HCT116 (cell line): ENCODE measurements at regions not wholly inside any gene's neighbourhood (a gene's known extent, or its start where the extent isn't known, plus 50 kb on each side); places are given as distances from the start of the nearest gene placed in this dataset.
"Not testable (repeated sequence)": the region's sequence is repeated elsewhere in the genome, so short reads cannot be mapped to it uniquely, and the experiment has no call there.

Experiments used
- ATAC-seq: fragments of 200-7000 bp; cut with Tn5 transposase; 2 replicates; pipeline ENCODE4 v1.9.1; 2020; ENCODE audit warnings: mild to moderate bottlenecking, moderate library complexity
- BruUV-seq: library from RNA; stranded (reverse); fragments of 400-500 nt; replicated peaks from 2 replicates; lab custom pipeline; 2021; lab: Mats Ljungman, UMichigan
- CTCF ChIA-PET: fragments of 300-600 bp; sonication (Branson Sonifier 250); formaldehyde crosslinking; loops from one replicate; lab custom pipeline; 2021; ENCODE audit warnings: antibody characterized with exemption; lab: Charles Lee
- POLR2A ChIA-PET: fragments of 300-600, 350-600 bp; sonication (Branson Sonifier 250); formaldehyde crosslinking; loops from one replicate; lab custom pipeline; 2021; ENCODE audit warnings: antibody characterized with exemption; lab: Charles Lee
- RAD21 ChIA-PET, 2 experiments: fragments of 300-600 bp; sonication (Branson Sonifier 250); formaldehyde crosslinking; loops; one replicate each; lab custom pipeline; 2023; ENCODE audit warnings: low total read pairs in 2 of 2; ENCODE audit not compliant: uncharacterized antibody in 2 of 2, unreplicated experiment in 2 of 2, low non-redundant PET in 1 of 2; lab: Charles Lee
- DNase-seq: peaks from one replicate; pipeline ENCODE4 v3.0.0-alpha.2; 2010; ENCODE audit warnings: low read depth, low spot score
- H2AFZ ChIP-seq: fragments of 200-600 bp; shearing (Covaris generic), sonication (generic); 2 replicates; pipeline ENCODE4 v1.6.1; 2017; ENCODE audit warnings: low read depth, mixed run types, mixed read lengths, antibody characterized with exemption, low read length; ENCODE audit not compliant: poor library complexity, severe bottlenecking
- H3K27ac ChIP-seq: 2 replicates; pipeline ENCODE4 v1.5.1; 2012; ENCODE audit warnings: low read depth, low read length
- H3K27me3 ChIP-seq: fragments of 200-600 bp; sonication (generic); 2 replicates; pipeline ENCODE4 v1.6.1; 2016; ENCODE audit warnings: mixed run types, low read length, mixed read lengths; ENCODE audit not compliant: insufficient read depth
- H3K36me3 ChIP-seq, 2 experiments: fragments of 200-500 bp in 1 of 2; fragments of 200-600 bp in 1 of 2; sonication (Bioruptor generic) in 1 of 2; sonication (generic) in 1 of 2; 2 replicates each; pipeline versions ENCODE4 v1.5.1 to v1.6.1; 2014 to 2016; ENCODE audit warnings: low read length in 2 of 2, inconsistent platforms in 1 of 2, mixed read lengths in 1 of 2, mixed run types in 1 of 2; ENCODE audit not compliant: insufficient read depth in 2 of 2, control insufficient read depth in 1 of 2
- H3K4me1 ChIP-seq, 2 experiments: fragments of 200-600 bp in 1 of 2; sonication (generic) in 1 of 2; 2 replicates each; pipeline versions ENCODE4 v1.5.1 to v1.6.1; 2012 to 2017; ENCODE audit warnings: low read length in 2 of 2, inconsistent platforms in 1 of 2, mild to moderate bottlenecking in 1 of 2, mixed read lengths in 1 of 2, mixed run types in 1 of 2, moderate library complexity in 1 of 2; ENCODE audit not compliant: insufficient read depth in 2 of 2, control insufficient read depth in 1 of 2
- H3K4me2 ChIP-seq: fragments of 200-600 bp; sonication (generic); 2 replicates; pipeline ENCODE4 v1.6.1; 2017; ENCODE audit warnings: mixed run types, low read length, mixed read lengths
- H3K4me3 ChIP-seq, 2 experiments: fragments of 200-600 bp in 1 of 2; sonication (generic) in 1 of 2; replicated peaks in 1 of 2; 2 replicates each; pipeline ENCODE4 v1.5.1; 2011 to 2016; ENCODE audit warnings: low read length in 2 of 2, control low read depth in 1 of 2, low read depth in 1 of 2, mild to moderate bottlenecking in 1 of 2, mixed read lengths in 1 of 2, mixed run types in 1 of 2
- H3K79me2 ChIP-seq: fragments of 200-600 bp; sonication (generic); 2 replicates; pipeline ENCODE4 v1.6.1; 2017; ENCODE audit warnings: mild to moderate bottlenecking, mixed run types, low read length, moderate library complexity, mixed read lengths; ENCODE audit not compliant: insufficient read depth
- H3K9ac ChIP-seq: fragments of 200-600 bp; sonication (generic); 2 replicates; pipeline ENCODE4 v1.6.1; 2016; ENCODE audit warnings: low read length, mixed read lengths
- H3K9me2 ChIP-seq: fragments of 200-600 bp; sonication (generic), shearing (Covaris generic); 2 replicates; pipeline ENCODE4 v1.6.1; 2017; ENCODE audit warnings: mixed run types, mild to moderate bottlenecking, moderate library complexity; ENCODE audit not compliant: insufficient read depth
- H3K9me3 ChIP-seq, 2 experiments: fragments of 200-500 bp in 1 of 2; fragments of 200-600 bp in 1 of 2; sonication (Bioruptor generic) in 1 of 2; sonication (generic) in 1 of 2; 2 replicates each; pipeline ENCODE4 v1.6.1; 2014 to 2017; ENCODE audit warnings: low read length in 2 of 2, mixed read lengths in 2 of 2, inconsistent platforms in 1 of 2, low read depth in 1 of 2, mild to moderate bottlenecking in 1 of 2, mixed run types in 1 of 2, moderate library complexity in 1 of 2; ENCODE audit not compliant: control insufficient read depth in 1 of 2, insufficient read depth in 1 of 2
- H4K20me1 ChIP-seq: fragments of 200-600 bp; sonication (generic), shearing (Covaris generic); 2 replicates; pipeline ENCODE4 v1.6.1; 2017; ENCODE audit warnings: mixed run types, mild to moderate bottlenecking, moderate library complexity; ENCODE audit not compliant: insufficient read depth
- CBX3 ChIP-seq: IDR thresholded peaks from 2 replicates; pipeline ENCODE4 v1.6.1; 2012; ENCODE audit warnings: low read depth
- EGR1 ChIP-seq: IDR thresholded peaks from 2 replicates; pipeline ENCODE4 v1.6.1; 2012; ENCODE audit warnings: low read depth
- EZH2 ChIP-seq: fragments of 200-600 bp; sonication (generic); IDR thresholded peaks from 2 replicates; pipeline ENCODE4 v1.6.1; 2017; ENCODE audit warnings: antibody characterized with exemption, mixed run types
- JUND ChIP-seq: IDR thresholded peaks from 2 replicates; pipeline ENCODE4 v1.6.1; 2012
- POLR2A ChIP-seq: IDR thresholded peaks from 2 replicates; pipeline ENCODE4 v1.7.0; 2011; ENCODE audit warnings: borderline replicate concordance; ENCODE audit not compliant: insufficient read depth, insufficient read length; ENCODE audit errors: extremely low read depth
- POLR2AphosphoS5 ChIP-seq: IDR thresholded peaks from 2 replicates; pipeline ENCODE4 v1.6.1; 2011; ENCODE audit warnings: mild to moderate bottlenecking, low read depth, low read length, moderate library complexity
- SP1 ChIP-seq: IDR thresholded peaks from 2 replicates; pipeline ENCODE4 v1.6.1; 2012; ENCODE audit warnings: low read depth
- intact Hi-C: fragments of 100-400 bp; cut with micrococcal nuclease; formaldehyde crosslinking; loops from 2 replicates; pipeline ENCODE4 v1.10.0; 2022
- TF ChIP-seq, protein P1 (sequence below): IDR thresholded peaks from 2 replicates; pipeline ENCODE4 v1.6.1; 2012

DNA sequence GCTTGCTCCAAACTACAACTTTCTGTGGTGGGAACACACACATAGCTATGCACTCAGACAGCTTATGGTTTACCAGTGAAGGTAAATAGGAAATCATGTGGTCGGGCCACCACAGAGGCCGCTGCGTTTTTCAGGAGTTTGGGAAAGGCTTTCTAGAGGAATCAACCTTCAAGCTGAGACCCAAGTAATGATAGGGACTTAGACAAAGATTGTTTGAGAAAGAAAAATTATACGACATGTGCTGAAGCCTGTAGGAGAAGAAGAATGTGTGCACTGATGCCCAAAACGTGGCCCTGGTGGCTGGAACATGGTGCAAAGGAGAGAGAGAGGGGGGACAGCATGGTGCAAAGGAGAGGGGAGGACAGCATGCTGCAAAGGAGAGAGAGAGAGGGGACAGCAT lies 61.2 kb upstream of the VIPR2 start:
- ATAC-seq (no peak), DNase-seq (no peak)
- H3K79me2 ChIP-seq: no peaks in the 10 kb centered on the region
- H3K4me2 ChIP-seq: no peak overlapping the region
- TF ChIP-seq POLR2AphosphoS5 (no peak), SP1 (no peak), EZH2 (no peak), CBX3 (no peak)
- TF ChIP-seq, protein P1, sequence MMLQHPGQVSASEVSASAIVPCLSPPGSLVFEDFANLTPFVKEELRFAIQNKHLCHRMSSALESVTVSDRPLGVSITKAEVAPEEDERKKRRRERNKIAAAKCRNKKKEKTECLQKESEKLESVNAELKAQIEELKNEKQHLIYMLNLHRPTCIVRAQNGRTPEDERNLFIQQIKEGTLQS: no peak
- TF ChIP-seq, all 23 proteins: peak for 0
- H2AFZ ChIP-seq: no peak overlapping the region
- no peaks in the 10 kb centered on the region for H3K4me1 ChIP-seq
- ChIA-PET RAD21 (no interaction called here), CTCF (no interaction called here), POLR2A (no interaction called here)
- no TSS peak for BruUV-seq
- no peaks in the 10 kb centered on the region for H3K36me3 ChIP-seq
- intact Hi-C loops: no loop called here
- peaks cover 6% of the 10 kb centered on the region for H3K27me3 ChIP-seq
- H3K27ac ChIP-seq: no peak overlapping the region
- H3K9me2 ChIP-seq: no peaks in the 10 kb centered on the region
- H3K4me3 ChIP-seq: no peak overlapping the region
- no peaks in the 10 kb centered on the region for H3K9me3 ChIP-seq
- no peaks in the 10 kb centered on the region for H4K20me1 ChIP-seq
- H3K9ac ChIP-seq: no peak overlapping the region

DNA sequence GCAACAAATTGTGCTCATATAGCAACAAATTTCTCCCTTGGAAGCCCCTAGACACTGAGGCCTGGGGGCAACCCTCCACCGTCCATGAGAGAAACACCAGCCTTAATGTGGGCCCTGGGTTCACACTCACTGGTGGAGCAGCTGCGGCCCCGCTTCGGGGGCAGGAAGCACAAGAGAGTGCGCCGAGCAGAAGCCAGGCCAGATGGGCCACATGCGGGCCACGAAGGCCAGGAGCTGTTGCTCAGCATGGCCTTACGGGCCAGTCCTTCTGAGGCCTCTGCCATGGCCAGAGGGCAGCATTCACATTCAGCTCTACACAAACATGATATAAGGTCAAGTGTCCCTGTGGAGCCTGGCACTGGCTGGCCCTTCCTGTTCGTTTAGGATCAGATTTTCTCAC lies 60.0 kb upstream of the VIPR2 start:
- H3K4me3 ChIP-seq: no peak overlapping the region
- no peak overlapping the region for H3K9ac ChIP-seq
- no peaks in the 10 kb centered on the region for H4K20me1 ChIP-seq
- RAD21 ChIA-PET: no interaction called here
- BruUV-seq: no TSS peak
- H3K36me3 ChIP-seq: no peaks in the 10 kb centered on the region
- no peak for TF ChIP-seq POLR2A
- no peak for TF ChIP-seq EGR1
- no peak for TF ChIP-seq JUND
- TF ChIP-seq, all 23 proteins: peak for 0
- CTCF ChIA-PET: no interaction called here
- Histone ChIP-seq H3K27ac (no peak overlapping the region), H3K4me1 (no peaks in the 10 kb centered on the region), H2AFZ (no peak overlapping the region), H3K9me2 (no peaks in the 10 kb centered on the region), H3K9me3 (no peaks in the 10 kb centered on the region), H3K27me3 (peaks cover 6% of the 10 kb centered on the region), H3K79me2 (no peaks in the 10 kb centered on the region), H3K4me2 (no peak overlapping the region)
- intact Hi-C loops: no loop called here
- DNase-seq (no peak), ATAC-seq (no peak)
- POLR2A ChIA-PET: no interaction called here

DNA sequence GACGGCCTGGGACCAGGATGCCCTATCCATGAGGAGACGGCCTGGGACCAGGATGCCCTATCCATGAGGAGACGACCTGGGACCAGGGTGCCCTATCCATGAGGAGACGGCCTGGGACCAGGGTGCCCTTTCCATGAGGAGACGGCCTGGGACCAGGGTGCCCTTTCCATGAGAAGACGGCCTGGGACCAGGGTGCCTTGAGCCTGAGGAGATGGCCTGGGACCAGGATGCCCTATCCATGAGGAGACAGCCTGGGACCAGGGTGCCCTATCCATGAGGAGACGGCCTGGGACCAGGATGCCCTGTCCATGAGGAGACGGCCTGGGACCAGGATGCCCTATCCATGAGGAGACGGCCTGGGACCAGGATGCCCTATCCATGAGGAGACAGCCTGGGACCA lies 58.6 kb upstream of the VIPR2 start:
- H3K4me1 ChIP-seq, BruUV-seq, H3K9me2 ChIP-seq, H3K27ac ChIP-seq, CTCF ChIA-PET, H4K20me1 ChIP-seq, DNase-seq, H3K27me3 ChIP-seq, H3K9me3 ChIP-seq, RAD21 ChIA-PET, ATAC-seq, H3K9ac ChIP-seq, POLR2A ChIA-PET, H2AFZ ChIP-seq, intact Hi-C loops, H3K4me3 ChIP-seq, H3K79me2 ChIP-seq, H3K36me3 ChIP-seq, H3K4me2 ChIP-seq: not testable (repeated sequence)
